Thoracic aorta (tissue), 2 donors: ENCODE measurements at regions not wholly inside any gene's neighbourhood (a gene's known extent, or its start where the extent isn't known, plus 50 kb on each side); places are given as distances from the start of the nearest gene placed in this dataset.

ENCODE experiments used
- ATAC-seq: fragments of 150-250 bp; one replicate; pipeline ENCODE4 v1.8.0; 2017; ENCODE audit warnings: low read depth; ENCODE audit not compliant: insufficient number of reproducible peaks, low FRiP score
- DNase-seq: peaks from one replicate; pipeline ENCODE4 v3.0.0-alpha.2; 2020; ENCODE audit warnings: low spot score
- H3K27ac ChIP-seq, 2 donors: fragments of 200-600 bp; sonication (generic); 1 replicate in 1 of 2; 2 replicates in 1 of 2; pipeline ENCODE4 v1.5.1; 2016; ENCODE audit warnings: mild to moderate bottlenecking in 2 of 2, moderate library complexity in 2 of 2
- H3K27me3 ChIP-seq: fragments of 200-600 bp; sonication (generic); replicated peaks from 2 replicates; pipeline ENCODE4 v1.6.0; 2016; ENCODE audit warnings: mild to moderate bottlenecking; ENCODE audit not compliant: insufficient read depth
- H3K36me3 ChIP-seq: fragments of 200-600 bp; sonication (generic); one replicate; pipeline ENCODE4 v1.5.1; 2016
- H3K4me1 ChIP-seq, 2 donors: fragments of 200-600 bp; sonication (generic); 1 replicate in 1 of 2; 2 replicates in 1 of 2; pipeline versions ENCODE4 v1.5.1 to v1.6.0; 2016; ENCODE audit warnings: low read depth in 2 of 2, mild to moderate bottlenecking in 1 of 2; ENCODE audit not compliant: control insufficient read depth in 1 of 2
- H3K4me3 ChIP-seq: fragments of 200-600 bp; sonication (generic); 2 replicates; pipeline ENCODE4 v1.5.1; 2016; ENCODE audit warnings: mild to moderate bottlenecking
- H3K9me3 ChIP-seq: fragments of 200-600 bp; sonication (generic); 2 replicates; pipeline ENCODE4 v1.5.1; 2016
- CTCF ChIP-seq: fragments of 200-600 bp; sonication (generic); IDR thresholded peaks from one replicate; pipeline ENCODE4 v1.5.1; 2019; ENCODE audit warnings: antibody characterized with exemption

GRCh38 chr11:70811915-70812314 lies 413.6 kb downstream of the CTTN start:
- no peak for TF ChIP-seq CTCF
- no peaks in the 10 kb centered on the region for H3K4me1 ChIP-seq
- no peak overlapping the region for H3K4me3 ChIP-seq
- ATAC-seq (no peak), DNase-seq (no peak)
- H3K9me3 ChIP-seq = no peaks in the 10 kb centered on the region
- no peak overlapping the region for H3K27ac ChIP-seq
- H3K36me3 ChIP-seq = no peaks in the 10 kb centered on the region
- no peaks in the 10 kb centered on the region for H3K27me3 ChIP-seq

- Histone ChIP-seq H3K27ac (no peak overlapping the region), H3K36me3 (no peaks in the 10 kb centered on the region), H3K9me3 (no peaks in the 10 kb centered on the region), H3K4me1 (no peaks in the 10 kb centered on the region), H3K27me3 (no peaks in the 10 kb centered on the region), H3K4me3 (no peak overlapping the region)
- DNase-seq = no peak
- TF ChIP-seq CTCF = no peak
- ATAC-seq = no peak
Observed at GRCh38 chr11:70812472-70812871, 414.1 kb downstream of the CTTN start.

GRCh38 chr11:70813651-70814050 lies 415.3 kb downstream of the CTTN start:
- DNase-seq (no peak), ATAC-seq (no peak)
- H3K36me3 ChIP-seq = no peaks in the 10 kb centered on the region
- H3K27me3 ChIP-seq = no peaks in the 10 kb centered on the region
- no peaks in the 10 kb centered on the region for H3K9me3 ChIP-seq
- H3K4me3 ChIP-seq = no peak overlapping the region
- no peak for TF ChIP-seq CTCF
- no peak overlapping the region for H3K27ac ChIP-seq
- H3K4me1 ChIP-seq = no peaks in the 10 kb centered on the region

DNA sequence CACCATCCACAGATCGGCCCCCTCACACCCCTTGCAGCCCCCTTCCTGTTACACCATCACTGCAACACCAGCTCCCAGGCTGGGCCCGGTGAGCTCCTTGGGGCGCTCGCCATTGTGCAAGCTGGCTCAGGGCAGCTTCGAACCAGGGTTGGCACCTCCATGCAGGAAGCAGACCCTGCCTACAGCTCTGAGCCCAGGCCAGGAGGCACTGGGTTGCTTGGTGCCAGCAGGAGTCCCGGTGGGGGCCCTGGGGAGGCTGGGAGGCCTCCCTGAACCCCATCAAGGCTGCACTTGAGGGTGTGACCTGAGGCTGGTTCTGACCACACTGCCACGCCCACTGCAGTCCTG lies 417.1 kb downstream of the CTTN start:
- no peak for TF ChIP-seq CTCF
- no peak overlapping the region for H3K4me3 ChIP-seq
- DNase-seq = no peak
- H3K4me1 ChIP-seq = no peaks in the 10 kb centered on the region
- no peaks in the 10 kb centered on the region for H3K27me3 ChIP-seq
- H3K36me3 ChIP-seq = no peaks in the 10 kb centered on the region
- no peaks in the 10 kb centered on the region for H3K9me3 ChIP-seq
- no peak overlapping the region for H3K27ac ChIP-seq
- ATAC-seq = no peak

- H3K27me3 ChIP-seq = no peaks in the 10 kb centered on the region
- H3K36me3 ChIP-seq = no peaks in the 10 kb centered on the region
- TF ChIP-seq CTCF = no peak
- DNase-seq (no peak), ATAC-seq (no peak)
- no peaks in the 10 kb centered on the region for H3K4me1 ChIP-seq
- H3K27ac ChIP-seq = no peak overlapping the region
- no peak overlapping the region for H3K4me3 ChIP-seq
- H3K9me3 ChIP-seq = no peaks in the 10 kb centered on the region
Observed at GRCh38 chr11:70816156-70816678, 417.9 kb downstream of the CTTN start.
